ENCODE measurements at regions not wholly inside any gene's neighbourhood (a gene's known extent, or its start where the extent isn't known, plus 50 kb on each side); places are given as distances from the start of the nearest gene placed in this dataset.

GRCh38 chr10:120666308-120666707 lies 184.9 kb upstream of the WDR11 start:
- no peak overlapping the region for H3K4me2 ChIP-seq (ENCODE audit: low read depth, low read length)
- H2AFZ ChIP-seq (ENCODE audit: low read length): no peak overlapping the region
- intact Hi-C loops (cut with micrococcal nuclease; ENCODE audit: unreplicated experiment): no loop called here
- BruUV-seq (replicated peaks): no TSS peak
- 0% methylated on average over 3 of the region's 4 CpGs for WGBS (ENCODE audit: low lambda C conversion rate)
- in situ Hi-C loops (cut with HindIII; ENCODE audit: extremely low pct_ligation_motif_present, low pct_unique_long_range_greater_than_20kb): no loop called here
- no peak overlapping the region for H3K27ac ChIP-seq (ENCODE audit: extremely low read length, insufficient read depth, low read length)
- H3K4me1 ChIP-seq (ENCODE audit: insufficient read depth, low read length): no peaks in the 10 kb centered on the region
- ATAC-seq (no peak), FAIRE-seq (no peak), DNase-seq (ENCODE audit: low spot score) (no peak)
- no peaks in the 10 kb centered on the region for H3K9me3 ChIP-seq (ENCODE audit: low read length)
- H3K4me3 ChIP-seq (replicated peaks in 1 of 3; ENCODE audit: insufficient read depth in 1 of 3, low read depth in 2 of 3, low read length in 3 of 3): no peak overlapping the region
- no peak overlapping the region for H3K9ac ChIP-seq (ENCODE audit: insufficient read depth, low read depth, low read length)
- no peaks in the 10 kb centered on the region for H4K20me1 ChIP-seq (ENCODE audit: insufficient read depth, low read length)
- POLR2A ChIA-PET: no interaction called here
- CTCF ChIA-PET (ENCODE audit: low intra/inter-chr PET ratio, low total read pairs): no interaction called here
- H3K79me2 ChIP-seq (ENCODE audit: insufficient read depth, low read length): no peaks in the 10 kb centered on the region
- no peak for TF ChIP-seq DMTF1 (CRISPR knock-in tag; IDR thresholded peaks at IDR 0.05)
- no peak for TF ChIP-seq ZNF34 (CRISPR knock-in tag; IDR thresholded peaks at IDR 0.05; ENCODE audit: borderline replicate concordance)
- TF ChIP-seq ZFP90 (CRISPR knock-in tag; IDR thresholded peaks at IDR 0.05; ENCODE audit: borderline replicate concordance): no peak
- TF ChIP-seq ARID3A (IDR thresholded peaks at IDR 0.05; ENCODE audit: low read depth, low read length): no peak
- no peak for TF ChIP-seq ZNF616 (CRISPR knock-in tag; IDR thresholded peaks at IDR 0.05; ENCODE audit: low read depth)
- TF ChIP-seq HIVEP1 (CRISPR knock-in tag; IDR thresholded peaks at IDR 0.05): no peak
- TF ChIP-seq ZNF577 (CRISPR knock-in tag; IDR thresholded peaks at IDR 0.05; ENCODE audit: borderline replicate concordance, low read depth): no peak
- no peaks in the 10 kb centered on the region for H3K36me3 ChIP-seq (replicated peaks in 1 of 2; ENCODE audit: control insufficient read depth in 1 of 2, insufficient read depth in 2 of 2, low read length in 2 of 2)
- peaks cover 0 to 22% of the 10 kb centered on the region in 2 experiments; a peak in 3 of 5 replicates for H3K27me3 ChIP-seq (ENCODE audit: control insufficient read depth in 1 of 2, insufficient read depth in 2 of 2, low read length in 2 of 2)
